Hepatocyte (in vitro differentiated cells): ENCODE measurements at regions not wholly inside any gene's neighbourhood (a gene's known extent, or its start where the extent isn't known, plus 50 kb on each side); places are given as distances from the start of the nearest gene placed in this dataset.

Experiments
- CTCF ChIP-seq: fragments of 200-600 bp; sonication (generic); IDR thresholded peaks from 2 replicates; pipeline ENCODE4 v1.5.1; 2016; ENCODE audit warnings: antibody characterized with exemption, mild to moderate bottlenecking; ENCODE audit not compliant: poor library complexity
- EZH2 ChIP-seq: fragments of 200-600 bp; sonication (generic); IDR thresholded peaks from 2 replicates; pipeline ENCODE4 v1.6.1; 2016; ENCODE audit warnings: antibody characterized with exemption, mild to moderate bottlenecking, borderline replicate concordance

- TF ChIP-seq CTCF: no peak
- TF ChIP-seq EZH2: no peak
Measured at GRCh38 chr15:96097661-96098060, 232.8 kb upstream of the NR2F2 start.
